Peyer's patch (tissue), 4 donors: ENCODE measurements at regions not wholly inside any gene's neighbourhood (a gene's known extent, or its start where the extent isn't known, plus 50 kb on each side); places are given as distances from the start of the nearest gene placed in this dataset.

Experiments
- CTCF ChIP-seq, 6 experiments: fragments of 450-650 bp in 4 of 6; fragments of 200-600 bp in 2 of 6; sonication (generic) in 1 of 6; IDR thresholded peaks; one replicate each; pipeline ENCODE4 v1.5.1; 2017 to 2019; ENCODE audit warnings: antibody characterized with exemption in 6 of 6, mild to moderate bottlenecking in 3 of 6, moderate library complexity in 1 of 6
- POLR2A ChIP-seq, 2 donors: fragments of 450-650 bp; IDR thresholded peaks; one replicate each; pipeline ENCODE4 v1.5.1; 2017; ENCODE audit warnings: antibody characterized with exemption in 2 of 2, mild to moderate bottlenecking in 2 of 2, moderate library complexity in 2 of 2

GRCh38 chr4:134320048-134320447, 118.5 kb upstream of the PABPC4L start:
- TF ChIP-seq CTCF (IDR thresholded peaks at IDR 0.05) (no peak), POLR2A (IDR thresholded peaks at IDR 0.05) (no peak)
